K562 (cell line): ENCODE measurements at regions not wholly inside any gene's neighbourhood (a gene's known extent, or its start where the extent isn't known, plus 50 kb on each side); places are given as distances from the start of the nearest gene placed in this dataset.
A peak's percentile ranks its signal among the peaks of the same experiment; 100 is the strongest.

Experiments
- ARID2 ChIP-seq: fragments of 450-650 bp; IDR thresholded peaks from 2 replicates; pipeline ENCODE4 v1.6.1; 2017; ENCODE audit warnings: antibody characterized with exemption, mild to moderate bottlenecking
- ELF2 ChIP-seq: fragments of 250-450 bp; sonication (Bioruptor Pico); IDR thresholded peaks from 2 replicates; pipeline ENCODE4 v1.5.0; 2021; ENCODE audit warnings: mild to moderate bottlenecking
- HDAC6 ChIP-seq: IDR thresholded peaks from 2 replicates; pipeline ENCODE4 v1.6.1; 2012; ENCODE audit warnings: low read depth, mild to moderate bottlenecking, control low read depth, inconsistent platforms, low read length, moderate library complexity
- HMG20A ChIP-seq: fragments of 450-650 bp; formaldehyde crosslinking; conservative IDR thresholded peaks from 2 replicates; pipeline ENCODE4 v1.4.0; 2020; ENCODE audit warnings: mild to moderate bottlenecking, mixed read lengths
- JUN ChIP-seq, 2 experiments: sonication (generic) in 1 of 2; formaldehyde crosslinking in 1 of 2; IDR thresholded peaks; 2 replicates each; pipeline versions ENCODE4 v1.6.1 to v1.8.0; 2012 to 2022; ENCODE audit warnings: borderline replicate concordance in 2 of 2, mild to moderate bottlenecking in 2 of 2, improper control_type of control experiment in 1 of 2, low read depth in 1 of 2, low read length in 1 of 2, missing genetic modification reagents in 1 of 2
- MAZ ChIP-seq, 2 experiments: fragments of 450-650 bp in 1 of 2; sonication (generic) in 1 of 2; formaldehyde crosslinking; IDR thresholded peaks in 1 of 2; conservative IDR thresholded peaks in 1 of 2; 2 replicates each; pipeline versions ENCODE4 v1.4.0 to v1.5.0; 2020; ENCODE audit warnings: mild to moderate bottlenecking in 1 of 2, missing genetic modification reagents in 1 of 2
- MTA2 ChIP-seq: fragments of 450-650 bp; IDR thresholded peaks from 2 replicates; pipeline ENCODE4 v1.6.1; 2016; ENCODE audit warnings: low read depth
- NCOA1 ChIP-seq: fragments of 450-650 bp; IDR thresholded peaks from 2 replicates; pipeline ENCODE4 v1.6.1; 2016; ENCODE audit warnings: low read depth
- PHTF2 ChIP-seq: fragments of 250-450 bp; sonication (Bioruptor Pico); IDR thresholded peaks from 2 replicates; pipeline ENCODE4 v1.5.0; 2021; ENCODE audit warnings: mild to moderate bottlenecking
- SAFB ChIP-seq: fragments of 200-400 bp; formaldehyde crosslinking; IDR thresholded peaks from 2 replicates; pipeline ENCODE4 v1.6.1; 2017; ENCODE audit warnings: low read depth, low read length, borderline replicate concordance
- TAF7 ChIP-seq: fragments of 450-650 bp; IDR thresholded peaks from 2 replicates; pipeline ENCODE4 v1.6.1; 2016; ENCODE audit warnings: missing genetic modification characterization, missing compliant biosample characterization
- TBP ChIP-seq: optimal IDR thresholded peaks from 2 replicates; pipeline ENCODE3; 2011; ENCODE audit warnings: low read depth, low read length, improper control_type of control experiment
- TEAD4 ChIP-seq, 2 experiments: sonication (generic) in 1 of 2; formaldehyde crosslinking in 1 of 2; IDR thresholded peaks; 2 replicates each; pipeline versions ENCODE4 v1.6.1 to v1.8.0; 2012 to 2022; ENCODE audit warnings: borderline replicate concordance in 1 of 2, inconsistent platforms in 1 of 2, low read length in 1 of 2, mild to moderate bottlenecking in 1 of 2, missing genetic modification reagents in 1 of 2
- ZBTB17 ChIP-seq: fragments of 450-650 bp; formaldehyde crosslinking; IDR thresholded peaks from 2 replicates; pipeline ENCODE4 v1.4.0; 2020; ENCODE audit warnings: mild to moderate bottlenecking
- ZNF124 ChIP-seq: sonication (generic); formaldehyde crosslinking; IDR thresholded peaks from 2 replicates; pipeline ENCODE4 v1.8.1; 2022; ENCODE audit warnings: missing genetic modification reagents
- ZNF134 ChIP-seq: fragments of 250-450 bp; sonication (Bioruptor Pico); conservative IDR thresholded peaks from 2 replicates; pipeline ENCODE4 v1.4.0; 2020
- ZNF143 ChIP-seq: sonication (generic); formaldehyde crosslinking; IDR thresholded peaks from 2 replicates; pipeline ENCODE4 v1.9.0; 2022; ENCODE audit warnings: mild to moderate bottlenecking, missing genetic modification reagents
- ZNF324 ChIP-seq: fragments of 250-450 bp; sonication (Bioruptor Pico); IDR thresholded peaks from 2 replicates; pipeline ENCODE4 v1.4.0; 2020; ENCODE audit warnings: mild to moderate bottlenecking
- ZNF354B ChIP-seq: fragments of 250-450 bp; sonication (Bioruptor Pico); IDR thresholded peaks from 2 replicates; pipeline ENCODE4 v1.4.0; 2020
- ZNF384 ChIP-seq: IDR thresholded peaks from 2 replicates; pipeline ENCODE4 v1.6.1; 2012; ENCODE audit warnings: low read depth, low read length, improper control_type of control experiment
- ZNF41 ChIP-seq: fragments of 250-450 bp; sonication (Bioruptor Pico); conservative IDR thresholded peaks from 2 replicates; pipeline ENCODE4 v1.4.0; 2020; ENCODE audit warnings: mild to moderate bottlenecking
- TF ChIP-seq, protein P1 (sequence below): fragments of 450-650 bp; IDR thresholded peaks from 2 replicates; pipeline ENCODE4 v1.6.1; 2016; ENCODE audit warnings: borderline replicate concordance
- TF ChIP-seq, protein P2 (sequence below): fragments of 450-650 bp; formaldehyde crosslinking; IDR thresholded peaks from 2 replicates; pipeline ENCODE4 v1.4.0; 2020; ENCODE audit warnings: mild to moderate bottlenecking, moderate library complexity
- TF ChIP-seq, protein P3 (sequence below): sonication (generic); formaldehyde crosslinking; IDR thresholded peaks from 2 replicates; pipeline ENCODE4 v1.8.0; 2022; ENCODE audit warnings: mild to moderate bottlenecking, missing genetic modification reagents
- TF ChIP-seq, protein P4 (sequence below): sonication (generic); formaldehyde crosslinking; IDR thresholded peaks from 2 replicates; pipeline ENCODE4 v1.8.0; 2022; ENCODE audit warnings: mild to moderate bottlenecking, missing genetic modification reagents

DNA sequence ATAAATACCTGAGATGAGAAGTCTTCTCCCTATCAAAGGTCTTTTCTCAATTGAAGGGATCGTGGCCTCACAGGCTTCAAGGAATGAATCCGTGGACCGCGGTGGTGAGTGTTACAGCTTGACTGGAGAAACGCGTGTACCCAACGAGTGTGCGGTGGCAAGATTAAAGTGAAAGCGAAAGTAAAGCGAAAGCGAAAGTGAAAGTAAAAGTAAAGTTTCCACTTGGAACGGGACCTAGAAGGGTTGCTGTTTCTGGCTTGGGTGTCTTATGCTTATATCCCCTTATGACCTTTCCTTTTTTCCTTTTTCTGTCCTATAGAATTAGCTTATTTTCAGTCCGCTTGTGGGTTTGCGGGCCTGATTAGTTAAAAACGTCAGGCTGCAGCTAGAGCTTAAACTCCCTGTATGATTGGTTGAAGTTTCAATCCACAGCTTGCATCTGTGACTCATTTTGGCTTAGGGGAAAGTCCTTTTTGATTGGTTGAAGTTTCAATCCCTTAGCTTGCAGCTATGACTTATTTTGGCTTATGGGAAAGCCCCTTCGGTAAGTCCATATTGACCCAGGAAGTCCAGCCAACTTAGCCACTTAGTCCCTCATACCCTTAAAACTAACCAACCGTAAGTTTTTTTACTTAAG, 924.3 kb upstream of the CDH10 start (continued):
- no peak for TF ChIP-seq MAZ (CRISPR knock-in tag; conservative IDR thresholded peaks at IDR 0.05 in 1 of 2, IDR thresholded peaks at IDR 0.05 in 1 of 2)
- TF ChIP-seq, protein P1, sequence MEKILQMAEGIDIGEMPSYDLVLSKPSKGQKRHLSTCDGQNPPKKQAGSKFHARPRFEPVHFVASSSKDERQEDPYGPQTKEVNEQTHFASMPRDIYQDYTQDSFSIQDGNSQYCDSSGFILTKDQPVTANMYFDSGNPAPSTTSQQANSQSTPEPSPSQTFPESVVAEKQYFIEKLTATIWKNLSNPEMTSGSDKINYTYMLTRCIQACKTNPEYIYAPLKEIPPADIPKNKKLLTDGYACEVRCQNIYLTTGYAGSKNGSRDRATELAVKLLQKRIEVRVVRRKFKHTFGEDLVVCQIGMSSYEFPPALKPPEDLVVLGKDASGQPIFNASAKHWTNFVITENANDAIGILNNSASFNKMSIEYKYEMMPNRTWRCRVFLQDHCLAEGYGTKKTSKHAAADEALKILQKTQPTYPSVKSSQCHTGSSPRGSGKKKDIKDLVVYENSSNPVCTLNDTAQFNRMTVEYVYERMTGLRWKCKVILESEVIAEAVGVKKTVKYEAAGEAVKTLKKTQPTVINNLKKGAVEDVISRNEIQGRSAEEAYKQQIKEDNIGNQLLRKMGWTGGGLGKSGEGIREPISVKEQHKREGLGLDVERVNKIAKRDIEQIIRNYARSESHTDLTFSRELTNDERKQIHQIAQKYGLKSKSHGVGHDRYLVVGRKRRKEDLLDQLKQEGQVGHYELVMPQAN, result no peak
- no peak for TF ChIP-seq MTA2
- TF ChIP-seq HDAC6, result no peak
- TF ChIP-seq, protein P2, sequence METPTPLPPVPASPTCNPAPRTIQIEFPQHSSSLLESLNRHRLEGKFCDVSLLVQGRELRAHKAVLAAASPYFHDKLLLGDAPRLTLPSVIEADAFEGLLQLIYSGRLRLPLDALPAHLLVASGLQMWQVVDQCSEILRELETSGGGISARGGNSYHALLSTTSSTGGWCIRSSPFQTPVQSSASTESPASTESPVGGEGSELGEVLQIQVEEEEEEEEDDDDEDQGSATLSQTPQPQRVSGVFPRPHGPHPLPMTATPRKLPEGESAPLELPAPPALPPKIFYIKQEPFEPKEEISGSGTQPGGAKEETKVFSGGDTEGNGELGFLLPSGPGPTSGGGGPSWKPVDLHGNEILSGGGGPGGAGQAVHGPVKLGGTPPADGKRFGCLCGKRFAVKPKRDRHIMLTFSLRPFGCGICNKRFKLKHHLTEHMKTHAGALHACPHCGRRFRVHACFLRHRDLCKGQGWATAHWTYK, result no peak
- TF ChIP-seq ZNF134, result no peak
- TF ChIP-seq TEAD4 (IDR thresholded peaks at IDR 0.05; ENCODE audit: low read length), result no peak
- no peak for TF ChIP-seq TEAD4 (CRISPR knock-in tag; IDR thresholded peaks at IDR 0.05; ENCODE audit: borderline replicate concordance)
- TF ChIP-seq PHTF2 (CRISPR knock-in tag), result no peak
- TF ChIP-seq TAF7 (tag), result peak; percentile 52; the same call in 1 of the 2 replicates
- peak; percentile 61; the same call in 1 of the 2 replicates for TF ChIP-seq NCOA1
- TF ChIP-seq, protein P3, sequence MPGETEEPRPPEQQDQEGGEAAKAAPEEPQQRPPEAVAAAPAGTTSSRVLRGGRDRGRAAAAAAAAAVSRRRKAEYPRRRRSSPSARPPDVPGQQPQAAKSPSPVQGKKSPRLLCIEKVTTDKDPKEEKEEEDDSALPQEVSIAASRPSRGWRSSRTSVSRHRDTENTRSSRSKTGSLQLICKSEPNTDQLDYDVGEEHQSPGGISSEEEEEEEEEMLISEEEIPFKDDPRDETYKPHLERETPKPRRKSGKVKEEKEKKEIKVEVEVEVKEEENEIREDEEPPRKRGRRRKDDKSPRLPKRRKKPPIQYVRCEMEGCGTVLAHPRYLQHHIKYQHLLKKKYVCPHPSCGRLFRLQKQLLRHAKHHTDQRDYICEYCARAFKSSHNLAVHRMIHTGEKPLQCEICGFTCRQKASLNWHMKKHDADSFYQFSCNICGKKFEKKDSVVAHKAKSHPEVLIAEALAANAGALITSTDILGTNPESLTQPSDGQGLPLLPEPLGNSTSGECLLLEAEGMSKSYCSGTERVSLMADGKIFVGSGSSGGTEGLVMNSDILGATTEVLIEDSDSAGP (CRISPR knock-in tag), result no peak
- TF ChIP-seq SAFB, result no peak
- no peak for TF ChIP-seq ARID2
- no peak for TF ChIP-seq ZNF384
- TF ChIP-seq ZNF41, result no peak
- no peak for TF ChIP-seq ELF2 (CRISPR knock-in tag)
- TF ChIP-seq TBP, result no peak
- TF ChIP-seq ZNF354B (CRISPR knock-in tag), result no peak
- no peak for TF ChIP-seq ZNF324
- no peak for TF ChIP-seq HMG20A (CRISPR knock-in tag)
- TF ChIP-seq ZNF143, result no peak
- TF ChIP-seq JUN (IDR thresholded peaks at IDR 0.05; ENCODE audit: borderline replicate concordance, low read depth, low read length), result no peak
- no peak for TF ChIP-seq JUN (CRISPR knock-in tag; IDR thresholded peaks at IDR 0.05; ENCODE audit: borderline replicate concordance)
- no peak for TF ChIP-seq ZNF124 (CRISPR knock-in tag)
- no peak for TF ChIP-seq ZBTB17 (CRISPR knock-in tag)
- TF ChIP-seq, protein P4, sequence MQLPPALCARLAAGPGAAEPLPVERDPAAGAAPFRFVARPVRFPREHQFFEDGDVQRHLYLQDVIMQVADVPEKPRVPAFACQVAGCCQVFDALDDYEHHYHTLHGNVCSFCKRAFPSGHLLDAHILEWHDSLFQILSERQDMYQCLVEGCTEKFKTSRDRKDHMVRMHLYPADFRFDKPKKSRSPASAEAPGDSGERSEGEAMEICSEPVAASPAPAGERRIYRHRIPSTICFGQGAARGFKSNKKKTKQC (CRISPR knock-in tag), result no peak
